ENCODE measurements at regions not wholly inside any gene's neighbourhood (a gene's known extent, or its start where the extent isn't known, plus 50 kb on each side); places are given as distances from the start of the nearest gene placed in this dataset.
A peak's percentile ranks its signal among the peaks of the same experiment; 100 is the strongest.

DNA sequence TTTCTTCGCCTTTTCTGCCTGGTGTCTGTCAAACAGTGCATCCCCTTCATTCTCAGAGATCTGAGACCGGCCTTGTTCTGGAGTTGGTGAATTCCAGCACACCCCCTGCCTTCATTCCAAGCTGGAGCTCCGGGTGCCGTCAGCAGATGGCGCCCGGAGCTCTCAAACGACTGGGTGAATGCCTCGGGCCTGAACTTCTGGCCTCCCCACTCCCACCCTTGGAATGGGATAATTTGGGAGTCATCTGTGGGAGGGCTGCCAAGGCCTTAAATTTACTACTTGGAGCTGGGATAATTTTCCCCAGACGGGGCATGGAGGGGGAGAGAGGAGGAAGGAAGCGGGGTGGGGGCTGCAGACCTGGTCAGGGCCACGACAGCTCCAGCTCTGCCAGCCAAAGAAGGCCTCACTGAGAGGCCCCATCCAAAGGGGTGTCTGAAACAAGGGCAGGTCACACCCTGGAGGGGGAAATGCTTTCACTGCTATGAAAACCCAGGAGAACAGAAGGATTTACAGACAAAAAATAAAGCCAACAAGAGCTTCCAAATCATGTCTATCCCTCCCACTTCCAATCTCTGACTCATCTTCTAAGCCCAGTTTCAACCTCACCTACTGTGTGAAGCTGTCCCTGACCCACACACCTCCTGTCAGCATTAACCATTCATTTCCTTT is 187.9 kb downstream of the OPA1 start:
- no peak overlapping the region for H2AFZ ChIP-seq (ENCODE audit: low read length)
- no peak overlapping the region for H3K4me3 ChIP-seq (ENCODE audit: extremely low read depth in 1 of 4, insufficient read depth in 2 of 4, low read depth in 3 of 4, low read length in 4 of 4)
- no peak overlapping the region for H3K14ac ChIP-seq (ENCODE audit: insufficient read length)
- no peaks in the 10 kb centered on the region for H3K79me1 ChIP-seq (ENCODE audit: low read depth, low read length)
- H3K36me3 ChIP-seq (ENCODE audit: control insufficient read depth in 2 of 4, insufficient read depth in 4 of 4, low read length in 3 of 4), result no peaks in the 10 kb centered on the region
- no peaks in the 10 kb centered on the region for H3K23me2 ChIP-seq (ENCODE audit: low read depth, low read length)
- H3K4me1 ChIP-seq (replicated peaks in 1 of 4; ENCODE audit: control insufficient read depth in 3 of 4, insufficient read depth in 4 of 4, low read length in 3 of 4), result peaks cover 12 to 21% (median 18%) of the 10 kb centered on the region in 4 experiments
- H4K8ac ChIP-seq (ENCODE audit: extremely low read depth, insufficient read depth, low read length), result no peak overlapping the region
- H3K9ac ChIP-seq (replicated peaks in 1 of 4; ENCODE audit: extremely low read depth in 1 of 4, low read depth in 3 of 4, low read length in 3 of 4), result no peak overlapping the region
- no peak overlapping the region; the same call in 1 of the 2 replicates for H2BK12ac ChIP-seq (ENCODE audit: low read depth, low read length)
- H4K91ac ChIP-seq (replicated peaks; ENCODE audit: insufficient read length, low read length), result peak overlapping the region; percentile 61
- 25% methylated on average over 9 of the region's 11 CpGs; no CpG with 5 or more reads in 1 of the 2 experiments for WGBS, 2 experiments (ENCODE audit: extremely low coverage in 1 of 2, insufficient coverage in 1 of 2, insufficient read length in 1 of 2, insufficient replicate concordance in 2 of 2, low coverage in 1 of 2, low lambda C conversion rate in 2 of 2, missing lambda C conversion rate in 1 of 2)
- no peak overlapping the region; the same call in 1 of the 2 replicates for H2BK5ac ChIP-seq (ENCODE audit: low read depth, low read length)
- FAIRE-seq (no peak), DNase-seq (ENCODE audit: low read depth in 1 of 2, low spot score in 2 of 2) (peak; percentile 50 to 71)
- no peaks in the 10 kb centered on the region for H3K79me2 ChIP-seq (ENCODE audit: control insufficient read depth in 1 of 2, insufficient read depth in 2 of 2, low read length in 2 of 2)
- no peak overlapping the region for H3K27ac ChIP-seq (ENCODE audit: low read depth, low read length)
- H3K9me3 ChIP-seq (ENCODE audit: insufficient read depth in 2 of 2, low read depth in 1 of 2, low read length in 1 of 2), result no peaks in the 10 kb centered on the region
- no peak overlapping the region for H2BK15ac ChIP-seq (ENCODE audit: low read length)
- peak overlapping the region; percentile 9 to 34; a peak in 2 of 4 replicates for H3K4me2 ChIP-seq (ENCODE audit: insufficient read depth in 1 of 2, low read depth in 2 of 2, low read length in 2 of 2)
- H2BK20ac ChIP-seq (ENCODE audit: low read length), result no peak overlapping the region; the same call in 1 of the 2 replicates
- H2AK5ac ChIP-seq (ENCODE audit: low read depth, low read length), result no peak overlapping the region
- H4K20me1 ChIP-seq (replicated peaks in 1 of 2; ENCODE audit: control insufficient read depth in 1 of 2, insufficient read depth in 2 of 2, low read length in 2 of 2), result no peaks in the 10 kb centered on the region
- no peak overlapping the region for H3K56ac ChIP-seq (replicated peaks; ENCODE audit: insufficient read length, low read depth, low read length)
- peaks cover 0 to 20% (median 4%) of the 10 kb centered on the region in 4 experiments; a peak in 5 of 7 replicates for H3K27me3 ChIP-seq (replicated peaks in 1 of 4; ENCODE audit: control insufficient read depth in 3 of 4, extremely low read depth in 1 of 4, insufficient read depth in 3 of 4, low read length in 3 of 4)
- POLR2A ChIA-PET (ENCODE audit: partially characterized antibody), result interaction anchor here (0.8 to 4.7 kb wide), 5 partner anchors 31 to 384 kb away, joined by 3 to 19 read pairs (median 4); partner anchors contain the start of gene HES1
- H3K23ac ChIP-seq (ENCODE audit: insufficient read length), result no peak overlapping the region
- H2BK120ac ChIP-seq (replicated peaks; ENCODE audit: low read depth, low read length), result no peak overlapping the region
- no peak overlapping the region for H3K4ac ChIP-seq (replicated peaks; ENCODE audit: insufficient read length, low read depth, low read length)
- peak overlapping the region; percentile 79 for H3K18ac ChIP-seq (ENCODE audit: extremely low read depth, low read length)
- CTCF ChIA-PET (ENCODE audit: partially characterized antibody), result interaction anchor here (0.7 to 6.3 kb wide), 74 partner anchors 8 to 562 kb away, joined by 3 to 64 read pairs (median 4); no protein-coding TSS in a partner anchor
- H4K5ac ChIP-seq (ENCODE audit: insufficient read length, low read depth, low read length), result no peak overlapping the region
- TF ChIP-seq RAD21 (IDR thresholded peaks at IDR 0.05 in 1 of 2, conservative IDR thresholded peaks at IDR 0.05 in 1 of 2; ENCODE audit: low read depth in 2 of 2, low read length in 2 of 2) (peak; percentile 92 to 98), POLR2A (IDR thresholded peaks at IDR 0.05; ENCODE audit: control extremely low read depth in 1 of 2, low read depth in 2 of 2, low read length in 2 of 2) (no peak), POU5F1 (IDR thresholded peaks at IDR 0.05; ENCODE audit: low read depth, low read length) (no peak), TEAD4 (IDR thresholded peaks at IDR 0.05; ENCODE audit: low read depth, low read length) (peak; percentile 84; the same call in 1 of the 2 replicates), FOSL1 (IDR thresholded peaks at IDR 0.05; ENCODE audit: insufficient read depth, low read depth, low read length) (no peak), BRCA1 (IDR thresholded peaks at IDR 0.05; ENCODE audit: low read depth, low read length) (no peak), CBX5 (IDR thresholded peaks at IDR 0.05; ENCODE audit: low read depth, low read length) (no peak), SRF (IDR thresholded peaks at IDR 0.05; ENCODE audit: low read depth, low read length) (no peak), CHD1 (IDR thresholded peaks at IDR 0.05; ENCODE audit: low read depth, low read length) (no peak)
- TF ChIP-seq, protein P1, sequence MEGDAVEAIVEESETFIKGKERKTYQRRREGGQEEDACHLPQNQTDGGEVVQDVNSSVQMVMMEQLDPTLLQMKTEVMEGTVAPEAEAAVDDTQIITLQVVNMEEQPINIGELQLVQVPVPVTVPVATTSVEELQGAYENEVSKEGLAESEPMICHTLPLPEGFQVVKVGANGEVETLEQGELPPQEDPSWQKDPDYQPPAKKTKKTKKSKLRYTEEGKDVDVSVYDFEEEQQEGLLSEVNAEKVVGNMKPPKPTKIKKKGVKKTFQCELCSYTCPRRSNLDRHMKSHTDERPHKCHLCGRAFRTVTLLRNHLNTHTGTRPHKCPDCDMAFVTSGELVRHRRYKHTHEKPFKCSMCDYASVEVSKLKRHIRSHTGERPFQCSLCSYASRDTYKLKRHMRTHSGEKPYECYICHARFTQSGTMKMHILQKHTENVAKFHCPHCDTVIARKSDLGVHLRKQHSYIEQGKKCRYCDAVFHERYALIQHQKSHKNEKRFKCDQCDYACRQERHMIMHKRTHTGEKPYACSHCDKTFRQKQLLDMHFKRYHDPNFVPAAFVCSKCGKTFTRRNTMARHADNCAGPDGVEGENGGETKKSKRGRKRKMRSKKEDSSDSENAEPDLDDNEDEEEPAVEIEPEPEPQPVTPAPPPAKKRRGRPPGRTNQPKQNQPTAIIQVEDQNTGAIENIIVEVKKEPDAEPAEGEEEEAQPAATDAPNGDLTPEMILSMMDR (IDR thresholded peaks at IDR 0.05; ENCODE audit: control extremely low read depth in 1 of 3, insufficient read depth in 1 of 3, low read depth in 1 of 3, low read length in 3 of 3), result peak; percentile 63 to 88 (median 73)

Data from H1 (cell line).